CD8-positive, alpha-beta memory T cell (primary cell): ENCODE measurements at regions not wholly inside any gene's neighbourhood (a gene's known extent, or its start where the extent isn't known, plus 50 kb on each side); places are given as distances from the start of the nearest gene placed in this dataset.
"Not testable (repeated sequence)": the region's sequence is repeated elsewhere in the genome, so short reads cannot be mapped to it uniquely, and the experiment has no call there.

Experiments
- CTCF ChIA-PET: fragments of 350-600 bp; sonication (Branson Sonifier 250); formaldehyde crosslinking; loops from one replicate; lab custom pipeline; 2021; ENCODE audit warnings: antibody characterized with exemption; lab: Charles Lee
- POLR2A ChIA-PET: fragments of 350-600 bp; sonication (Branson Sonifier 250); formaldehyde crosslinking; loops from one replicate; lab custom pipeline; 2021; ENCODE audit warnings: antibody characterized with exemption; lab: Charles Lee
- DNase-seq, 5 donors: peaks; one replicate each; pipeline versions ENCODE4 v3.0.0 to v3.0.0-alpha.2; 2020 to 2022; ENCODE audit warnings: mixed read lengths in 1 of 5
- H3K27ac ChIP-seq: one replicate; pipeline ENCODE4 v1.7.0; 2013; ENCODE audit warnings: low read depth, mild to moderate bottlenecking, low read length, moderate library complexity
- H3K27me3 ChIP-seq: 2 replicates; pipeline ENCODE4 v1.7.0; 2013; ENCODE audit warnings: low read length, mild to moderate bottlenecking; ENCODE audit not compliant: insufficient read depth, poor library complexity, severe bottlenecking
- H3K36me3 ChIP-seq: 2 replicates; pipeline ENCODE4 v1.7.0; 2013; ENCODE audit warnings: mild to moderate bottlenecking, low read length, moderate library complexity; ENCODE audit not compliant: insufficient read depth
- H3K4me1 ChIP-seq: 2 replicates; pipeline ENCODE4 v1.7.0; 2013; ENCODE audit warnings: mild to moderate bottlenecking, low read length, moderate library complexity; ENCODE audit not compliant: insufficient read depth
- H3K4me3 ChIP-seq: 2 replicates; pipeline ENCODE4 v1.7.0; 2013; ENCODE audit warnings: mild to moderate bottlenecking, low read length
- H3K9me3 ChIP-seq: 2 replicates; pipeline ENCODE4 v1.7.0; 2013; ENCODE audit warnings: mild to moderate bottlenecking, low read length
- H3K27ac Mint-ChIP-seq, 8 donors: one replicate each; pipeline ENCODE4 v1.8.0; 2020 to 2021; ENCODE audit warnings: mixed read lengths in 8 of 8, mild to moderate bottlenecking in 6 of 8, inconsistent platforms in 3 of 8, moderate library complexity in 3 of 8
- H3K27me3 Mint-ChIP-seq, 2 donors: one replicate each; pipeline ENCODE4 v1.8.0; 2020 to 2021; ENCODE audit warnings: mixed read lengths in 2 of 2, mild to moderate bottlenecking in 1 of 2, moderate library complexity in 1 of 2
- H3K36me3 Mint-ChIP-seq, 3 donors: one replicate each; pipeline ENCODE4 v1.8.0; 2020 to 2021; ENCODE audit warnings: mixed read lengths in 3 of 3, inconsistent platforms in 1 of 3, mild to moderate bottlenecking in 1 of 3
- H3K4me1 Mint-ChIP-seq, 3 donors: one replicate each; pipeline ENCODE4 v1.8.0; 2020 to 2021; ENCODE audit warnings: mixed read lengths in 3 of 3, inconsistent platforms in 1 of 3, mild to moderate bottlenecking in 1 of 3
- H3K4me3 Mint-ChIP-seq, 7 donors: one replicate each; pipeline ENCODE4 v1.8.0; 2020 to 2021; ENCODE audit warnings: mixed read lengths in 7 of 7, mild to moderate bottlenecking in 6 of 7, moderate library complexity in 4 of 7, inconsistent platforms in 2 of 7
- H3K9me3 Mint-ChIP-seq, 5 donors: one replicate each; pipeline ENCODE4 v1.8.0; 2020 to 2022; ENCODE audit warnings: mixed read lengths in 5 of 5, mild to moderate bottlenecking in 3 of 5, moderate library complexity in 2 of 5, inconsistent platforms in 1 of 5

GRCh38 chr22:11042116-11042515, 4485.9 kb upstream of the OR11H1 start:
- Histone ChIP-seq H3K4me1 (no peaks in the 10 kb centered on the region), H3K36me3 (no peaks in the 10 kb centered on the region), H3K27ac (no peak overlapping the region), H3K9me3 (peaks cover 4% of the 10 kb centered on the region), H3K4me3 (no peak overlapping the region), H3K27me3 (no peaks in the 10 kb centered on the region)
- Mint-ChIP-seq H3K27ac (no peak overlapping the region), H3K27me3 (no peaks in the 10 kb centered on the region), H3K36me3 (no peaks in the 10 kb centered on the region), H3K9me3 (peaks cover 43 to 59% (median 46%) of the 10 kb centered on the region in 5 donors), H3K4me3 (no peak overlapping the region), H3K4me1 (no peaks in the 10 kb centered on the region)
- no peak for DNase-seq
- ChIA-PET POLR2A (no interaction called here), CTCF (no interaction called here)

GRCh38 chr22:11043289-11043688, 4484.7 kb upstream of the OR11H1 start:
- H3K27me3 ChIP-seq, H3K36me3 ChIP-seq, DNase-seq, H3K36me3 Mint-ChIP-seq, H3K9me3 ChIP-seq, H3K27ac ChIP-seq, H3K27ac Mint-ChIP-seq, H3K4me1 ChIP-seq, H3K27me3 Mint-ChIP-seq, POLR2A ChIA-PET, CTCF ChIA-PET, H3K4me1 Mint-ChIP-seq, H3K4me3 Mint-ChIP-seq, H3K4me3 ChIP-seq: not testable (repeated sequence)
- peaks cover 33 to 48% (median 36%) of the 10 kb centered on the region in 5 donors for H3K9me3 Mint-ChIP-seq

GRCh38 chr22:11048884-11049283, 4479.1 kb upstream of the OR11H1 start:
- H3K4me1 Mint-ChIP-seq, H3K27ac Mint-ChIP-seq, H3K27me3 ChIP-seq, H3K27me3 Mint-ChIP-seq, POLR2A ChIA-PET, H3K9me3 ChIP-seq, H3K4me1 ChIP-seq, DNase-seq, CTCF ChIA-PET, H3K4me3 Mint-ChIP-seq, H3K4me3 ChIP-seq, H3K36me3 Mint-ChIP-seq, H3K36me3 ChIP-seq, H3K27ac ChIP-seq: not testable (repeated sequence)
- peaks cover 15 to 32% (median 17%) of the 10 kb centered on the region in 5 donors for H3K9me3 Mint-ChIP-seq

GRCh38 chr22:11050226-11050625, 4477.8 kb upstream of the OR11H1 start:
- DNase-seq, H3K27ac ChIP-seq, CTCF ChIA-PET, H3K4me1 Mint-ChIP-seq, H3K4me1 ChIP-seq, H3K36me3 Mint-ChIP-seq, H3K27ac Mint-ChIP-seq, H3K27me3 Mint-ChIP-seq, H3K9me3 ChIP-seq, H3K4me3 ChIP-seq, H3K27me3 ChIP-seq, H3K36me3 ChIP-seq, POLR2A ChIA-PET, H3K4me3 Mint-ChIP-seq: not testable (repeated sequence)
- peaks cover 17 to 43% (median 27%) of the 10 kb centered on the region in 5 donors for H3K9me3 Mint-ChIP-seq

- H3K27me3 Mint-ChIP-seq, H3K36me3 ChIP-seq, H3K27me3 ChIP-seq, H3K9me3 ChIP-seq, H3K4me1 Mint-ChIP-seq, H3K4me3 ChIP-seq, CTCF ChIA-PET, POLR2A ChIA-PET, H3K4me3 Mint-ChIP-seq, H3K27ac ChIP-seq, DNase-seq, H3K4me1 ChIP-seq, H3K27ac Mint-ChIP-seq: not testable (repeated sequence)
- Mint-ChIP-seq H3K9me3 (peaks cover 23 to 56% (median 39%) of the 10 kb centered on the region in 5 donors), H3K36me3 (peaks cover 0 to 13% (median 2%) of the 10 kb centered on the region in 3 donors)
Observed at GRCh38 chr22:11051401-11052112, 4476.4 kb upstream of the OR11H1 start.

- H3K9me3 ChIP-seq, CTCF ChIA-PET, H3K27me3 Mint-ChIP-seq, H3K27ac Mint-ChIP-seq, H3K4me3 ChIP-seq, H3K27ac ChIP-seq, H3K36me3 ChIP-seq, H3K4me1 Mint-ChIP-seq, H3K4me3 Mint-ChIP-seq, DNase-seq, H3K27me3 ChIP-seq, H3K4me1 ChIP-seq, POLR2A ChIA-PET: not testable (repeated sequence)
- Mint-ChIP-seq H3K9me3 (peaks cover 23 to 63% (median 48%) of the 10 kb centered on the region in 5 donors), H3K36me3 (peaks cover 2 to 18% (median 3%) of the 10 kb centered on the region in 3 donors)
Observed at GRCh38 chr22:11053403-11054344, 4474.3 kb upstream of the OR11H1 start.

GRCh38 chr22:11054681-11055080, 4473.3 kb upstream of the OR11H1 start:
- H3K9me3 ChIP-seq, H3K27ac Mint-ChIP-seq, H3K36me3 ChIP-seq, H3K4me3 ChIP-seq, H3K4me1 Mint-ChIP-seq, H3K27ac ChIP-seq, H3K27me3 ChIP-seq, DNase-seq, H3K4me1 ChIP-seq, POLR2A ChIA-PET, H3K4me3 Mint-ChIP-seq, H3K27me3 Mint-ChIP-seq, CTCF ChIA-PET: not testable (repeated sequence)
- peaks cover 1 to 18% (median 2%) of the 10 kb centered on the region in 3 donors for H3K36me3 Mint-ChIP-seq
- H3K9me3 Mint-ChIP-seq, result peaks cover 18 to 61% (median 47%) of the 10 kb centered on the region in 5 donors

- H3K4me1 ChIP-seq, H3K36me3 ChIP-seq, CTCF ChIA-PET, H3K27me3 ChIP-seq, H3K4me1 Mint-ChIP-seq, H3K4me3 ChIP-seq, H3K27ac ChIP-seq, H3K9me3 ChIP-seq, POLR2A ChIA-PET, DNase-seq, H3K27me3 Mint-ChIP-seq, H3K4me3 Mint-ChIP-seq, H3K27ac Mint-ChIP-seq: not testable (repeated sequence)
- peaks cover 1 to 18% (median 2%) of the 10 kb centered on the region in 3 donors for H3K36me3 Mint-ChIP-seq
- peaks cover 22 to 64% (median 50%) of the 10 kb centered on the region in 5 donors for H3K9me3 Mint-ChIP-seq
Observed at GRCh38 chr22:11055176-11055575, 4472.8 kb upstream of the OR11H1 start.
